Bronchial epithelial cell (primary cell): ENCODE measurements at regions not wholly inside any gene's neighbourhood (a gene's known extent, or its start where the extent isn't known, plus 50 kb on each side); places are given as distances from the start of the nearest gene placed in this dataset.

Source experiments
- DNase-seq: peaks from one replicate; pipeline ENCODE4 v3.0.0-alpha.2; 2010; ENCODE audit warnings: low read depth
- FAIRE-seq: peaks from 2 replicates; lab custom pipeline; 2011; peaks lifted over from hg19 to GRCh38; lab: Jason Lieb, UNC
- H3K27me3 ChIP-seq: 2 replicates; pipeline ENCODE4 v1.5.1; 2011; ENCODE audit warnings: low read length; ENCODE audit not compliant: control insufficient read depth, insufficient read depth
- H3K36me3 ChIP-seq: 2 replicates; pipeline ENCODE4 v1.5.1; 2011; ENCODE audit warnings: low read length; ENCODE audit not compliant: control insufficient read depth, insufficient read depth
- H3K4me3 ChIP-seq: 2 replicates; pipeline ENCODE4 v1.5.1; 2011; ENCODE audit warnings: mild to moderate bottlenecking, low read depth, low read length, control low read depth
- CTCF ChIP-seq: IDR thresholded peaks from 2 replicates; pipeline ENCODE4 v1.5.1; 2011; ENCODE audit warnings: mild to moderate bottlenecking, moderate library complexity, low read length, control low read depth, inconsistent platforms; ENCODE audit not compliant: insufficient read depth, severe bottlenecking

GRCh38 chr3:117358717-117359314 is 649.2 kb downstream of the TUSC7 start:
- Histone ChIP-seq H3K27me3 (no peaks in the 10 kb centered on the region), H3K4me3 (no peak overlapping the region), H3K36me3 (no peaks in the 10 kb centered on the region)
- no peak for DNase-seq
- no peak for TF ChIP-seq CTCF
- FAIRE-seq: no peak

- H3K27me3 ChIP-seq: no peaks in the 10 kb centered on the region
Observed at GRCh38 chr3:117366574-117366973, 657.0 kb downstream of the TUSC7 start.

GRCh38 chr3:117367861-117368260 is 658.3 kb downstream of the TUSC7 start:
- FAIRE-seq (no peak), DNase-seq (no peak)
- Histone ChIP-seq H3K36me3 (no peaks in the 10 kb centered on the region), H3K4me3 (no peak overlapping the region), H3K27me3 (no peaks in the 10 kb centered on the region)
- no peak for TF ChIP-seq CTCF

More at GRCh38 chr3:117366574-117366973, 657.0 kb downstream of the TUSC7 start:
- TF ChIP-seq CTCF: no peak
- no peak for DNase-seq
- Histone ChIP-seq H3K4me3 (no peak overlapping the region), H3K36me3 (no peaks in the 10 kb centered on the region)
- no peak for FAIRE-seq

- Histone ChIP-seq H3K36me3 (no peaks in the 10 kb centered on the region), H3K27me3 (no peaks in the 10 kb centered on the region), H3K4me3 (no peak overlapping the region)
- no peak for TF ChIP-seq CTCF
- FAIRE-seq: no peak
- no peak for DNase-seq
Observed at GRCh38 chr3:117380631-117381030, 671.1 kb downstream of the TUSC7 start.

GRCh38 chr3:117393119-117393518 is 683.5 kb downstream of the TUSC7 start:
- TF ChIP-seq CTCF: no peak
- no peak for DNase-seq
- Histone ChIP-seq H3K4me3 (no peak overlapping the region), H3K36me3 (no peaks in the 10 kb centered on the region), H3K27me3 (no peaks in the 10 kb centered on the region)
- no peak for FAIRE-seq
